ENCODE measurements at regions not wholly inside any gene's neighbourhood (a gene's known extent, or its start where the extent isn't known, plus 50 kb on each side); places are given as distances from the start of the nearest gene placed in this dataset.
"Not testable (repeated sequence)": the region's sequence is repeated elsewhere in the genome, so short reads cannot be mapped to it uniquely, and the experiment has no call there.

DNA sequence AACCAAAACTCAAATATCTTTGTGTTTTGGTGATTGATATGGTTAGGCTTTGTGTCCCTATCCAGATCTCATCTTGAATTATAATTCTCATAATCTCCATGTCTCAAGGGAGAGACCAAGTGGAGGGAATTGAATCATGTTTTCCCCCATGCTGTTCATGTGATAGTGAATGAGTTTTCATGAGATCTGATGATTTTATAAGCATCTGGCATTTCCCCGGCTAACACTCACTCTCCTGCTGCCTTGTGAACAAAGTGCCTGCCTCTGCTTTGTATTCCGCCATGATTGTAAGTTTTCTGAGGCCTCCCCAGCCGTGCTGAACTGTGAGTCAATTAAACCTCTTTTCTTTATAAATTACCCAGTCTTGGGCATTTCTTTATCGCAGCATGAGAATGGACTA, 419.5 kb downstream of the SH2D4B start:
- Mint-ChIP-seq H3K4me1 (ENCODE audit: unreplicated experiment) (no peaks in the 10 kb centered on the region), H3K36me3 (ENCODE audit: unreplicated experiment) (no peaks in the 10 kb centered on the region), H3K4me3 (ENCODE audit: unreplicated experiment) (no peak overlapping the region), H3K27ac (ENCODE audit: unreplicated experiment) (no peak overlapping the region), H3K27me3 (ENCODE audit: unreplicated experiment) (no peaks in the 10 kb centered on the region), H3K9me3 (ENCODE audit: unreplicated experiment) (no peaks in the 10 kb centered on the region)
- no peak for TF ChIP-seq CTCF (IDR thresholded peaks at IDR 0.05)
- no peak for DNase-seq (ENCODE audit: extremely low spot score, unreplicated experiment)

GRCh38 chr10:80964179-80964578, 426.5 kb downstream of the SH2D4B start:
- DNase-seq (ENCODE audit: extremely low spot score, unreplicated experiment), result no peak
- TF ChIP-seq CTCF (IDR thresholded peaks at IDR 0.05), result no peak
- Mint-ChIP-seq H3K36me3 (ENCODE audit: unreplicated experiment) (no peaks in the 10 kb centered on the region), H3K27ac (ENCODE audit: unreplicated experiment) (no peak overlapping the region), H3K27me3 (ENCODE audit: unreplicated experiment) (no peaks in the 10 kb centered on the region), H3K4me1 (ENCODE audit: unreplicated experiment) (no peaks in the 10 kb centered on the region), H3K9me3 (ENCODE audit: unreplicated experiment) (no peaks in the 10 kb centered on the region), H3K4me3 (ENCODE audit: unreplicated experiment) (no peak overlapping the region)

DNA sequence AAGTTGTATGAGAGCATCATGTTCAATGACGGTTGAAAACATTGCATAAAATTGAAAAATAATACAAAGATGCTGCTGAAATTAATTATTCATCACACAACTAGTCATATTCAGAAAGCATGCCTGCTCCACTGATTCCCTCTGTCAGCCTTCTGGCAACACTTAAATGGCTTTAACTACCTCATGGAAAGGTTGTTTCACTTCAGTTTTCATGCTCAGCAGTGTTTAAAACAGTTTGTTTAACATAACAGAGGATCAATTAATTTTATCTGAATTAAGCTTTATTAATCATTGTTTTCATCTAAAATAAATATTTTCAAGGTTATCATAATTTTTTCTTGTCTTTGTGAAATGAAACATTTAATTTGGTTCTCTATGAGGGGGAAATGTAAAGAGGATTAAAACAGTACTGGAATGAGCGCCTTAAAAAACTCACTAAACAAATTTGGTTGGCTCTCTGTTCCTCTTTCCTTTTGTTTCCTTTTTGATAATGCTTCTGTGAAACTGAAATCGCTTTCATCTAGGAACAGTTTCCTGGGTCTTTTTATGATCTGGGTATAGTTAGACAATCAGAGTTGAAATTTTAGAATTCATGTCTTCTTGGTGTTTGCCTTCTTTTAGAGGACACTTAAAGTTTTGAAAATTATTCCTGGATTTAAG, 427.4 kb downstream of the SH2D4B start:
- TF ChIP-seq CTCF (IDR thresholded peaks at IDR 0.05), result no peak
- H3K27ac Mint-ChIP-seq (ENCODE audit: unreplicated experiment), result no peak overlapping the region
- H3K9me3 Mint-ChIP-seq (ENCODE audit: unreplicated experiment), result no peaks in the 10 kb centered on the region
- no peak for DNase-seq (ENCODE audit: extremely low spot score, unreplicated experiment)
- H3K4me1 Mint-ChIP-seq (ENCODE audit: unreplicated experiment), result no peaks in the 10 kb centered on the region
- no peak overlapping the region for H3K4me3 Mint-ChIP-seq (ENCODE audit: unreplicated experiment)
- no peaks in the 10 kb centered on the region for H3K36me3 Mint-ChIP-seq (ENCODE audit: unreplicated experiment)
- H3K27me3 Mint-ChIP-seq (ENCODE audit: unreplicated experiment), result no peaks in the 10 kb centered on the region

DNA sequence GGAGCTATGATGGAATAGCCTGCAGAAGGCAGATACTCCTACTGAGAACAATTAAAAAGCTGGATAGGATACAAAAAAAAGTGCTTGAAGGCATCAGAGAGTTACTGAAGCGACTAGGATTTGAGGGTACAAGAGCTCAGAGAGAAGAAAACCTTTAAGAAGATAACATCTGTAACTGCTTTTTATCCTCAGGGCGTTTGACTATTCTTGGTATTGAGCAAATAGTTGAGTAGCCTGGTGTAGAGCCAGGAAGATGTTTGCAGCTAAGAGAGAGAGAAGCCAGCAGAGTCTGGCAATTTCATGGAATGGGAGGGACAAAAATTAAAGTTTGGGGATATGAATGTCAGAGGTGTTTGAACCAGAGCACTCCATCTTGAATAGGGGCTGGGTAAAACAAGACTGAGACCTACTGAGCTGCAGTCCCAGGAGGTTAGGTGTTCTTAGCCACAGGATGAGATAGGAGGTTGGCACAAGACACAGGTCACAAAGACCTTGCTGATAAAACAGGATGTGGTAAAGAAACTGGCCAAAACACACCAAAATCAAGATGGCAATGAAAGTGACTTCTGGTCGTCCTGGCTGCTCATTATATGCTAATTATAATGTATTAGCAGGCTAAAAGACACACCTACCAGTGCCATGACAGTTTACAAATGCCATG, 428.8 kb downstream of the SH2D4B start:
- no peak for TF ChIP-seq CTCF (IDR thresholded peaks at IDR 0.05)
- Mint-ChIP-seq H3K9me3 (ENCODE audit: unreplicated experiment) (no peaks in the 10 kb centered on the region), H3K4me3 (ENCODE audit: unreplicated experiment) (no peak overlapping the region), H3K4me1 (ENCODE audit: unreplicated experiment) (no peaks in the 10 kb centered on the region), H3K27me3 (ENCODE audit: unreplicated experiment) (no peaks in the 10 kb centered on the region), H3K27ac (ENCODE audit: unreplicated experiment) (no peak overlapping the region), H3K36me3 (ENCODE audit: unreplicated experiment) (no peaks in the 10 kb centered on the region)
- no peak for DNase-seq (ENCODE audit: extremely low spot score, unreplicated experiment)

GRCh38 chr10:80967357-80967756, 429.7 kb downstream of the SH2D4B start:
- not testable (repeated sequence) for H3K27me3 Mint-ChIP-seq (ENCODE audit: unreplicated experiment); H3K4me1 Mint-ChIP-seq (ENCODE audit: unreplicated experiment); H3K36me3 Mint-ChIP-seq (ENCODE audit: unreplicated experiment); H3K9me3 Mint-ChIP-seq (ENCODE audit: unreplicated experiment); H3K27ac Mint-ChIP-seq (ENCODE audit: unreplicated experiment); DNase-seq (ENCODE audit: extremely low spot score, unreplicated experiment); H3K4me3 Mint-ChIP-seq (ENCODE audit: unreplicated experiment)

Measured in osteocyte (in vitro differentiated cells).